ENCODE measurements at regions not wholly inside any gene's neighbourhood (a gene's known extent, or its start where the extent isn't known, plus 50 kb on each side); places are given as distances from the start of the nearest gene placed in this dataset.

DNA sequence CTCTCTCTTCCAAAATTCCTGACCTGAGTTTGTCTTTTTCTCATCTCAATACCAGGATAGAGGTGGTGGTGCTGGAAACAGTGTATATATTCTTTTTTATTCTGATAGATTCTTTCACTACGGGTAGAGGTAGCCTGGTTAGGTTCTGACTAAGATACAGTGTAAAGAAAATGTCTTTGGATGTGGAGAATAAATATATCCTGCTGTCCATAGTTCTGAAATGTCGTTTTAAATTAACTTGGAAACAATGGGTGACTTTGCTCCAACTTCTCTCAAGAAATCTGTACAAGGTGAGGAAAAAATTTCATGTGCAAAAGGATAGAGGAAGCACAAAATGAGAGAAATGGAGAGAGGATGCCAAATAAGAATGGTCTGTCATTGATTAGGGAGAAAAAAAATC, 546.1 kb downstream of the GBA3 start:
- no peak for DNase-seq

DNA sequence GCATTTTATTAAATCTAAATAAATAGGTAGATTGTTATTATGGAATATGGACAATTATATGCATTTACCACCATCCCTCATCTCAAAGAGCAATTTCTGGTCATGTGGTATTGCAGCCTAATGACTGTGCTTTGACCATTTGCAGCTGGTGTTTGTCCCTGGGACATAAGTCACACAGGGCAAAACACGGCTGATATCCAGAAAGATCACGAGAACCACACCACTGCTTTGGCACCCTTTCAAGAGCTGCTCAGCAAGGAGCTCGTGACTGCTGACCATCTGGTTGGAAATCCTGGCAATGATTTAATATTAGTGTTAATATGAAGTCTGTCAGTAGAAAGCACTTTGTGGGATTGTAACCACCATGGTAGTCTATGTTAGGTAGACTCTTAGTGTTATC, 545.0 kb downstream of the GBA3 start:
- no peak for DNase-seq

GRCh38 chr4:23235628-23236390, 543.1 kb downstream of the GBA3 start:
- DNase-seq = no peak

- DNase-seq = no peak
These were observed 542.0 kb downstream of the GBA3 start for GRCh38 chr4:23234716-23235115.

DNA sequence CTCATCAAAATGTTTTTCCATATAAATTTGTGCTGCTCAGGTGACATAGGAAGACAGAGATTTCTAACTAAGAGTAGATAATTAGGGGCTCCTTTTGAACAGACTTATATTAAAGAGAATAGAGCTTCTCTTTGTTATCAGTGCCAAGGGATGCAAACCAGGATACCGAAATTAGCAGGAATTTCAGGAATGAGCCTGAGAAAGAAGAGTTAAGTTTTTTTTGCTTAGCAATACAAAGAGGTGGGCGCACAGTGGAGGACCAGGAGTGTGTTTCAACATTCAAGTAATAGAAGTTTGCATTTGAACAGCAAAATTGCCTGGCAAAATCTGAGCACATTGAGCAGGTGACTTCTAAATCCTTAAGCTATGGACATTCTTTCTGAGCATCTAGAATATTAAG, 541.3 kb downstream of the GBA3 start:
- no peak for DNase-seq

DNA sequence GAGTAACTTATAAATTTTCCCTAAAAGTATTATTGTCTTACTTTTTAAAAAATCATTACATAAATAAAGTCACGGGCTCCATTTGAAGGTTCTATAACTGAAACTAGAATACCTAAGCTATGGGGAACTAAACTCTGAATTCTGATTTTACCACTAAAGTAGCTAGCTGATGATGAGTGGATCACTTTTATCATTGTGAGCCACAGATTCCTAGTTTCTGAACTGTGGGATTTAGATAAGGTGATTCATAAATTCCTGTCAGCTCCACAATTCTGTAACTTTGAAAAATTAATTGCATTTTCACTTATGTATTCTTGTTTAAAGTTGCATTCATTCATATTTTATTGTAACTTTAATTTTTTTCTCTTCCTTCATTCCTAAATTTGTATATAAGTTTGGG, 540.9 kb downstream of the GBA3 start:
- DNase-seq = no peak

DNA sequence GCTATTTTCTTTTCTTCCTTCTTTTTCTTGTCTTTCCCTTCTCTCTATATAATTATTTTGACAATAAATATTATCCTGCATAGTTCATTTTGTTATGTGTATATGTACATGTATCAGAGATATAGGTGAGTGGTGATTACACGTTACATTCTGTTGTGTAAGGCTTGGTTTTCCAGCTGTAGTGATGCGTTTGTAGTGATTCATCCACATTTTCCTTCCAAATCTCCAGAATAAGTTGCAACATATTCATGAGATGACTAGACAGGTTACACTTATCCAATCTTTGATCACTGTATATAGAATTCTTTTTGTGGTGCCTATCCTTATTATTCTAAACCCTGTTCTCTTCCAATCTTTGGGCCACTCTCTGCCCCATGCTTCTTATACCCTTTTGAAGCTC, 540.2 kb downstream of the GBA3 start:
- no peak for DNase-seq

- DNase-seq = no peak
These were observed 532.8 kb downstream of the GBA3 start for GRCh38 chr4:23225564-23225963.

DNA sequence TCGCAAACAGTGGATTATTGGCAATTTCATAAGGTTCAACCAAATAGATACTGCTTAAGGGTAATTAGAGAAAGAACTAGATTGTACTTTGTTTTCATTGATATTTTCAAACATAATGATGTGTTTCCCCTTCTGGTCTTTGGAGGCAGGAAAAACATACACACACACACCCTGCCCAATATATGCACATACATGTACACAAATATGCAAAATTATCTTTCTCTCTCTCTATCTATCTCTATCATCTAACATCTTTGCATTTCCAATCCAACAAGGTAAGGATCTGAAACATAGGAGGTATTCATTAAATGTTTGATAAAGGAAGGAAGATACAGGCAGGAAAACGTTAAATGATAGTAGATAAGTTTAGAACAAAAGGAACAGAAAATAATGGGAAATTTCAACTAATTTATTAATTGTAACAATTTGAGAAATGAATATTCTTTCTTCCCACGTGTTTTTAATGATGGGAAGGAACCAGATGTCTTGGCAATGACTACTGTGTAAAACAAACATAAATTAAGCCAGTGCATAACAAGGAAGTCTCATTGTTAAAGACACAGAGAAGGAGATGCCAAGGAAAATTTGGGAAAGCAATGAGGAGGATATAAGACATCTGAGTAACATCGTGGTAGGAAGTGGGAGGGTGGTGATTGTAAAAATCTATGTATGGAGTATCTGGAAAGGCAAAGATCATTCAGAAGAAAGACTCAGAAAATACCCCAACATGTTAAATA, 532.1 kb downstream of the GBA3 start:
- peak in 1 of 2 experiments; percentile 5 for DNase-seq

DNA sequence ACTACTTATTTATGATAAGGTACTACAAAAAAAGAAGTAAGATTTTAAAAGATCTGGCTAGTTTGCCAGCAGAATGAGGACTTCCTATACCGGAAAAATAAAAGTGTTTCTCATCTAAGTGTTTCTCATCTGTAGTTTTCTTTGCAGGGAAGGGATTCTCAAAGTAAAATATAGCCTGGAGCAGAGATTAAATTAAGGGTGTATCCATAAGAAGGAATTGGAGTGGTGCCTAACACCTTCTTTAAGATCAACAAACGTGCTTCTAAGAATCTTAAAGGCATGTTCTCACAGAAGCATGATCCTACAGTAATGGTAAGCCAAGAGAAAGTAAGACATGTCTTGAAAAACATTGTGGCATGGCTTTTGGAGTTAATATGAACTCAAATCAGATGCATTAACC, 528.2 kb downstream of the GBA3 start:
- DNase-seq = no peak

- no peak for DNase-seq
These were observed 527.2 kb downstream of the GBA3 start for GRCh38 chr4:23219779-23220408.

DNA sequence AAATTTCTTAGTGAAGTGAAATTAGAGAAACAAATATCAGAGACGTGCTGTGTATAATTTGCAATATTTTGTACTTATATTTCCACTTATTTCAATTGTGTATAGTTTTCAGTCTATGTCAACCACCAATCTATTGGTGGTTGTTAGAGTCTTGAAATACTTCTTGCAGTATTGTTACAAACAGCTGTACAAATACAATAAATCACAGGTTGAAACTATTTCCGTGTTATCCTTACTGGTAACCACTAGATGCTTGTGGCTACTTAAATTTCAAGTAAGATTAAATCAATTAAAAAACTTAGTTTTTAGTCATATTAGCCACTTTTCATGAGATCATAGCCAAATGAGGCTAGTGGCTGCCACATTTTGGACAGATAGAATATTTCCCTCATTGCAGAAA, 520.5 kb downstream of the GBA3 start:
- DNase-seq = no peak

- DNase-seq = no peak
These were observed 519.8 kb downstream of the GBA3 start for GRCh38 chr4:23212558-23212957.

DNA sequence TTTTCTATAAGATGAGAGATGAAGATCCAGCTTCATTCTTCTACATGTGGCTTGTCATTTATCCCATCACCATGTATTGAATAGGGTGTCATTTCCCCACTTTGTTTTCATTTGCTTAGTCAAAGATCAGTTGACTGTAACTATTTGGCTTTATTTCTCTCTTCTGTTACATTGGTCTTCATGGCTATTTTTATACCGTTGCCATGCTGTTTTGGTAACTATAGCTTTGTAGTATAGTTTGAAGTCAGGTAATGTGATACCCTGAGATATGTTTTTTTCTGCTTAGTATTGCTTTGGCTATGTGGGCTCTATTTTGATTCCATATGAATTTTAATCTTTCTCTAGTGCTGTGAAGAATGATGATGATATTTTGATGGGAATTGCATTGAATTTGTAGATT, 514.3 kb downstream of the GBA3 start:
- DNase-seq = no peak

DNA sequence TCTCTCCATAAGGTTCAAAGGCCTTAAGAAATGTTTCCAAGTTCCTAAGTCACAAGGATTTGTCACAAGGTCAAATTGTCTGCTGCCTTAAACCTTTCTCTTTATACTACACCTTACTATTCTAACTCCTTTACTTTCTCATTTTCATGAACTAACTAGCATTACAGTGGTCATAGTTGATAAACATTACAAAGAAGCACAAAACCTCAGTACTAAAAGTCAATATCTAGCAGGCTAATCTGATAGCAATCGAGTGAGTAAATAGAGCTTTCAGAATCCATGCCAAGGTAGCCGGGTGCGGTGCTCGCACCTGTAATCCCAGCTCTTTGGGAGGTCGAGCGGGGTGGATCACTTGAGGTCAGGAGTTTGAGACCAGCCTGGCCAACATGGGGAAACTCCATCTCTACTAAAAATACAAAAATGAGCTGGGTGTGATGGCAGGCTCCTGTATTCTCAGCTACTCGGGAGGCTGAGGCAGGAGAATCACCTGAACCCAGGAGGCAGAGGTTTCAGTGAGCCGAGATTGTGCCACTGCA, 510.0 kb downstream of the GBA3 start:
- DNase-seq = no peak

DNA sequence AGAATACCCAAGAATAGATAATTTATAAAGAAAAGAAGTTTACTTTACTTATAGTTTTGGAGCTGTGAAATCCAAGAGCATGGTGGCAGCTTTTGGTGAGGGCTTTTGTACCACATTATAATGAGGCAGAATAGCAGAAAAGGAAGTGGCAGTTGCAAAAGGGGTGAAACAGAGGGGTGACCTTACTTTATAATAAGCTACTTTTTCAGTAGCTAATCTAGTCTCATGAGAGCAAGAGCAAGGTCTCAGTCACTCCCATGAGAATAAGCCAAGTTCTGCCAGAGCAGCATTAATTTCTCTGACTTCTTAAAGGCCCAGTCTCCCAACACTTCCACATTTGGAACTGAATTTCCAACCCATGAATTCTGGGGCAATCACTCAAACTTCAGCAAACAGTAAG, 502.0 kb downstream of the GBA3 start:
- no peak for DNase-seq

DNA sequence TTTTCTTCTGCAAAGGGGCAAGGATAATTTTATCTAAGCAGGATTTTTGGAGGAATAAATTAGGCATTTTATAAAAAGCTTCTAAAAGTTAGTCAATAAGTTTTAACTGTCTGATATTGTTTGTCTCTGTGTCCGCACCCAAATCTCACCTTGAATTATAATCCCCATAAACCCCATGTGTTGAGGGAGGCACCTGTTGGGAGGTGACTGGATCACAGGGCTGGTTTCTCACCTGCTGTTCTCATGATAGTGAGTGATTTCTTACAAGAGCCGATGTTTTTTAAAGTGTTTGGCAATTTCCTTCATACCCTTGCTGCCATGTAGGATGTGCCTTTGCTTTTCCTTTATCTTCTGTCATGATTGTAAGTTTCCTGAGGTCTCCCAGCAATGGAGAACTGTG, 481.4 kb downstream of the GBA3 start:
- no peak for DNase-seq

DNA sequence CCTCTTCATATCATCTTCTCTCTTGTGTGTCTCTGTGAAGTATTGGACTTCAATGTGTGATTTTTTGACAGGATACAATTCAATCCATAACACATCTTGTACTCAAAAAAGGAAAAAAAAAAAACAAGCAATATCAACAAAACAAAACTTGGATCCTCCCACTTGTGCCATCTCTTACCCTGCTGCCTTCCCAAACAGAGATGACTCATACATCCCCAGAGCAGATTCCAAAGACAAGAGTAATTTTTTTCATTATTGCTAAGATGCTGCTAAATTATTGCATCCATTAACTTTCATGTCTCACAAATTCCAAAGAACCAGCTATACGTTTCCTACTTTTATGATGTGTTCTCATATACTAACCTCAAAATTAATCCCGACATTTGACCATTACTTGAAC, 479.2 kb downstream of the GBA3 start:
- no peak for DNase-seq

DNA sequence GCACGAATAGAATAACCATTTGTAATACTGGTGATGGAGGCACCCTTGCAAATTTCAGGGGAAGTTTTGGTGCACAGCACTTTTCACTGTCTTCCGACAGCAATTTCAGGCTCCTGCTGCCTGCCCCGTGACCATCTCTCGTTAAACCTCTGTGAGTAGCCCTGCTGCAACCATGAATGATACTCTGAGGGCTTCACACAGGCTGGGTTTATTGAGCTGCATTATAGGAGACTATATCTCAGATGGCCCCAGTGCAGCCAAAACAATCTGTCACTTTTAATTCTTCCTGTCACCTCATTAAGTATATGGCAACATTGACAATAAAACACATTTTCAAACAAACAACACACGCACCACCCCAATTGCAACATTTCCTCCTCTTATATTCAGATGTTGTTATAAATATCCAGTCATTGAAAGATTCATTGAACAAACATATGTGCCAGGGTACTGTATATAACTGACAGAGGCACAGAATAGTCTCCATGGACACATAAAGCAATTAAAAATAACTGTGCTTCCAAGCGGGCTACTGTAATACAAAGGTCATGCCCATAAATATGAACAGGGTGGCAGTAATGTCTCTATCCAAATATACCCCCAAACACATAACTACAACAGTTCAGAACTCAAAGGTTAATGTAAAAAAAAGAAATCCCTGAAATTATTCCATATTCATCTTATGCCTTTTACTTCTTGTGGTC, 477.0 kb downstream of the GBA3 start:
- no peak for DNase-seq

DNA sequence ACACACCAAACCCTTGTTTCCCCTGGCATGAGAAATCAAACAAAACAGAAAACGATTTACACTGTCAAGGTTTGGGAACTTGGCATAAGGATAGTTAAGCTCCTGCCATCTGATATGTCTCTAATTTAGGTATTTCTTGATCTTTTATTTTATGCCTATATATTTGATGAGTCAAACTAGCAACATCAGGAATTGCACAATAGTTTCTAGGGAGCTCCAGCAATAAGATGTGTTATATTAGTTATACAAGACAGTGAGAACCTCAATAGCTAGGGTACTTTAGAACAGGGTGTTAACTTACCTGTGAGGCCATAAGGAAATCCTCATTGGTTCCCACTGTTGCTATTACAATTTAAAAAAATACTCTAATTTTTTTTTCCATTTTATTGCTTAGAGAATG, 474.2 kb downstream of the GBA3 start:
- no peak for DNase-seq

- DNase-seq = no peak
These were observed 473.7 kb downstream of the GBA3 start for GRCh38 chr4:23166407-23166806.

DNA sequence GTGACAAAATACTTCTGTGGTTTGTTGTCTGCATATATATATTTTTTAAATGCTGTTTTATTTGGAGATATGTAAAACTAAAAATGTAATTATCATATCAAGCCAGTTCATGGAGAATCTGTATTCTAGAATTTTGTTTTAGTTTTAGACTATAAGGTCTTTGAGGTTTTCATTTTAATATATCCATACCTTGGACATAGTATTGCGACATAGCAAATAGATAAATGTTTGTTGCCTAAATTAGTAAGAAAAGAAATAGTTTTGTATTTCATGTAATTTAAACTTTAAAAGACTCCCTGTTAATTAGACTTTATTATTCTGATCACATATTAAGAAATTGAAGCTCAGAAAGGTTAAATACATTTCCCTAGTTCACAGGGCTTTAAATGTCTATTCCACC, 472.9 kb downstream of the GBA3 start:
- no peak for DNase-seq

All from NCI-H526 (cell line).